ENCODE measurements at regions not wholly inside any gene's neighbourhood (a gene's known extent, or its start where the extent isn't known, plus 50 kb on each side); places are given as distances from the start of the nearest gene placed in this dataset.

DNA sequence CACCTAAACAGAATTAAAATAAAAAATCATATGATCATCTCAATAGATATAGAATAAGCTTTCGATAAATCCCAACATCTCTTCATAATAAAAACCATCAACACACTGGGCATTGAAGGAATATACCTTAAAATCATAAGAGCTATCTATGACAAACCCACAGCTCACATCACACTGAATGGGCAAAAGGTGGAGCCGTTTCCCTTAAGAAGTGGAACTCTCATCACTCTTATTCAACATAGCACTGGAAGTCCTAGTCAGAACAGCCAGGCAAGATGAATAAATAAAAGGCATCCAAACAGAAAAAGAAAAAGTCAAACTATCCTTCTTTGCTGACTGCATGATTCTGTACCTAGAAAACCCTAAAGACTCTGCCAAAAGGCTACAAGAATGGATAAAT is 510.3 kb downstream of the ZNF804A start:
- no peak for TF ChIP-seq ZFX (IDR thresholded peaks at IDR 0.05)
- TF ChIP-seq, protein P1, sequence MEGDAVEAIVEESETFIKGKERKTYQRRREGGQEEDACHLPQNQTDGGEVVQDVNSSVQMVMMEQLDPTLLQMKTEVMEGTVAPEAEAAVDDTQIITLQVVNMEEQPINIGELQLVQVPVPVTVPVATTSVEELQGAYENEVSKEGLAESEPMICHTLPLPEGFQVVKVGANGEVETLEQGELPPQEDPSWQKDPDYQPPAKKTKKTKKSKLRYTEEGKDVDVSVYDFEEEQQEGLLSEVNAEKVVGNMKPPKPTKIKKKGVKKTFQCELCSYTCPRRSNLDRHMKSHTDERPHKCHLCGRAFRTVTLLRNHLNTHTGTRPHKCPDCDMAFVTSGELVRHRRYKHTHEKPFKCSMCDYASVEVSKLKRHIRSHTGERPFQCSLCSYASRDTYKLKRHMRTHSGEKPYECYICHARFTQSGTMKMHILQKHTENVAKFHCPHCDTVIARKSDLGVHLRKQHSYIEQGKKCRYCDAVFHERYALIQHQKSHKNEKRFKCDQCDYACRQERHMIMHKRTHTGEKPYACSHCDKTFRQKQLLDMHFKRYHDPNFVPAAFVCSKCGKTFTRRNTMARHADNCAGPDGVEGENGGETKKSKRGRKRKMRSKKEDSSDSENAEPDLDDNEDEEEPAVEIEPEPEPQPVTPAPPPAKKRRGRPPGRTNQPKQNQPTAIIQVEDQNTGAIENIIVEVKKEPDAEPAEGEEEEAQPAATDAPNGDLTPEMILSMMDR (conservative IDR thresholded peaks at IDR 0.05) = no peak; the same call in 1 of the 2 replicates

Measured in C4-2B (cell line).